Common myeloid progenitor, CD34-positive (primary cell): ENCODE measurements at regions not wholly inside any gene's neighbourhood (a gene's known extent, or its start where the extent isn't known, plus 50 kb on each side); places are given as distances from the start of the nearest gene placed in this dataset.

Experiments used
- CTCF ChIA-PET: fragments of 350-600 bp; sonication (Branson Sonifier 250); formaldehyde crosslinking; loops from one replicate; lab custom pipeline; 2021; ENCODE audit warnings: antibody characterized with exemption; lab: Charles Lee
- POLR2A ChIA-PET: fragments of 350-600 bp; sonication (Branson Sonifier 250); formaldehyde crosslinking; loops from one replicate; lab custom pipeline; 2021; ENCODE audit warnings: antibody characterized with exemption; lab: Charles Lee
- DNase-seq, 3 donors: peaks; one replicate each; pipeline versions ENCODE4 v3.0.0 to v3.0.0-alpha.2; 2013
- H3K27ac ChIP-seq, 2 experiments: 1 replicate in 1 of 2; 2 replicates in 1 of 2; pipeline ENCODE4 v1.7.0; 2013; ENCODE audit warnings: inconsistent platforms in 2 of 2, low read length in 2 of 2, mild to moderate bottlenecking in 2 of 2, low read depth in 1 of 2, moderate library complexity in 1 of 2; ENCODE audit not compliant: severe bottlenecking in 2 of 2, insufficient read depth in 1 of 2, poor library complexity in 1 of 2
- H3K27me3 ChIP-seq, 5 experiments: replicated peaks in 2 of 5; 1 replicate in 3 of 5; 2 replicates in 2 of 5; pipeline versions ENCODE4 v1.6.1 to v1.7.0; 2013; ENCODE audit warnings: low read length in 4 of 5, mild to moderate bottlenecking in 2 of 5, moderate library complexity in 2 of 5, inconsistent platforms in 1 of 5; ENCODE audit not compliant: insufficient read depth in 5 of 5, control insufficient read depth in 4 of 5
- H3K36me3 ChIP-seq, 4 experiments: 1 replicate in 2 of 4; 2 replicates in 2 of 4; pipeline versions ENCODE4 v1.6.1 to v1.7.0; 2013; ENCODE audit warnings: low read length in 3 of 4, control low read depth in 1 of 4, mild to moderate bottlenecking in 1 of 4; ENCODE audit not compliant: control insufficient read depth in 4 of 4, insufficient read depth in 4 of 4
- H3K4me1 ChIP-seq, 4 experiments: 1 replicate in 3 of 4; 2 replicates in 1 of 4; pipeline versions ENCODE4 v1.6.1 to v1.7.1; 2013; ENCODE audit warnings: low read length in 3 of 4, mild to moderate bottlenecking in 3 of 4, control low read depth in 1 of 4, inconsistent platforms in 1 of 4, moderate library complexity in 1 of 4; ENCODE audit not compliant: control insufficient read depth in 4 of 4, insufficient read depth in 4 of 4; ENCODE audit errors: control extremely low read depth in 1 of 4
- H3K4me3 ChIP-seq, 7 experiments: 1 replicate in 4 of 7; 2 replicates in 3 of 7; pipeline versions ENCODE4 v1.5.1 to v1.7.0; 2013; ENCODE audit warnings: mild to moderate bottlenecking in 7 of 7, low read length in 6 of 7, moderate library complexity in 6 of 7, inconsistent platforms in 2 of 7, low read depth in 2 of 7, control low read depth in 1 of 7; ENCODE audit not compliant: insufficient read depth in 4 of 7, control insufficient read depth in 1 of 7; ENCODE audit errors: extremely low read depth in 1 of 7
- H3K9me3 ChIP-seq, 5 experiments: 1 replicate in 4 of 5; 2 replicates in 1 of 5; pipeline versions ENCODE4 v1.6.1 to v1.7.1; 2013; ENCODE audit warnings: low read length in 4 of 5, mild to moderate bottlenecking in 2 of 5, inconsistent platforms in 1 of 5, low read depth in 1 of 5, moderate library complexity in 1 of 5; ENCODE audit not compliant: control insufficient read depth in 4 of 5, insufficient read depth in 2 of 5; ENCODE audit errors: control extremely low read depth in 1 of 5
- WGBS: methylation state at CpG from one replicate; pipeline ENCODE4 v1.1.5; 2013; ENCODE audit not compliant: insufficient coverage; 5-methylcytosine and 5-hydroxymethylcytosine counted together

GRCh38 chr18:28409811-28410210 is 232.9 kb upstream of the CDH2 start:
- H3K27ac ChIP-seq: no peak overlapping the region
- DNase-seq: no peak
- WGBS: no CpG with 5 or more reads among the region's 1 CpG
- H3K4me3 ChIP-seq: no peak overlapping the region
- ChIA-PET POLR2A (no interaction called here), CTCF (no interaction called here)
- H3K9me3 ChIP-seq: no peaks in the 10 kb centered on the region
- no peaks in the 10 kb centered on the region for H3K4me1 ChIP-seq
- H3K36me3 ChIP-seq: no peaks in the 10 kb centered on the region
- no peaks in the 10 kb centered on the region for H3K27me3 ChIP-seq

- no peak overlapping the region for H3K4me3 ChIP-seq
- POLR2A ChIA-PET: no interaction called here
- CTCF ChIA-PET: no interaction called here
- WGBS: 92% methylated on average over 2 of the region's 2 CpGs
- H3K4me1 ChIP-seq: no peaks in the 10 kb centered on the region
- H3K9me3 ChIP-seq: no peaks in the 10 kb centered on the region
- H3K27ac ChIP-seq: no peak overlapping the region
- no peaks in the 10 kb centered on the region for H3K36me3 ChIP-seq
- H3K27me3 ChIP-seq: no peaks in the 10 kb centered on the region
- no peak for DNase-seq
These were observed 231.6 kb upstream of the CDH2 start for GRCh38 chr18:28408528-28408927.

- no peaks in the 10 kb centered on the region for H3K36me3 ChIP-seq
- CTCF ChIA-PET: no interaction called here
- H3K27ac ChIP-seq: no peak overlapping the region
- WGBS: 100% methylated on average over 1 of the region's 1 CpG
- DNase-seq: no peak
- H3K9me3 ChIP-seq: no peaks in the 10 kb centered on the region
- no peaks in the 10 kb centered on the region for H3K27me3 ChIP-seq
- no peaks in the 10 kb centered on the region for H3K4me1 ChIP-seq
- H3K4me3 ChIP-seq: no peak overlapping the region
- POLR2A ChIA-PET: no interaction called here
These were observed 230.8 kb upstream of the CDH2 start for GRCh38 chr18:28407681-28408080.

GRCh38 chr18:28406533-28406932 is 229.6 kb upstream of the CDH2 start:
- Histone ChIP-seq H3K36me3 (no peaks in the 10 kb centered on the region), H3K4me3 (no peak overlapping the region), H3K27ac (no peak overlapping the region), H3K27me3 (no peaks in the 10 kb centered on the region), H3K4me1 (no peaks in the 10 kb centered on the region), H3K9me3 (no peaks in the 10 kb centered on the region)
- no peak for DNase-seq
- ChIA-PET CTCF (interaction anchor here (0.5 to 1.2 kb wide), 2 partner anchors 16 to 116 kb away, joined by 3 read pairs; no protein-coding TSS in a partner anchor), POLR2A (no interaction called here)
- no CpG with 5 or more reads among the region's 3 CpGs for WGBS

GRCh38 chr18:28404694-28405093 is 227.8 kb upstream of the CDH2 start:
- Histone ChIP-seq H3K27me3 (no peaks in the 10 kb centered on the region), H3K36me3 (no peaks in the 10 kb centered on the region), H3K27ac (no peak overlapping the region), H3K9me3 (no peaks in the 10 kb centered on the region), H3K4me3 (no peak overlapping the region), H3K4me1 (no peaks in the 10 kb centered on the region)
- DNase-seq: no peak
- POLR2A ChIA-PET: no interaction called here
- CTCF ChIA-PET: no interaction called here
- WGBS: 100% methylated on average over 1 of the region's 1 CpG

GRCh38 chr18:28399781-28400362 is 222.9 kb upstream of the CDH2 start:
- Histone ChIP-seq H3K27me3 (no peaks in the 10 kb centered on the region), H3K4me1 (no peaks in the 10 kb centered on the region), H3K27ac (no peak overlapping the region), H3K4me3 (no peak overlapping the region), H3K9me3 (no peaks in the 10 kb centered on the region), H3K36me3 (no peaks in the 10 kb centered on the region)
- ChIA-PET POLR2A (no interaction called here), CTCF (no interaction called here)
- no peak for DNase-seq
- 96% methylated on average over 3 of the region's 5 CpGs for WGBS

- DNase-seq: no peak
- ChIA-PET CTCF (no interaction called here), POLR2A (no interaction called here)
- H3K9me3 ChIP-seq: no peaks in the 10 kb centered on the region
- WGBS: no CpG with 5 or more reads among the region's 1 CpG
- H3K27me3 ChIP-seq: no peaks in the 10 kb centered on the region
- H3K4me3 ChIP-seq: no peak overlapping the region
- no peak overlapping the region for H3K27ac ChIP-seq
- no peaks in the 10 kb centered on the region for H3K4me1 ChIP-seq
- H3K36me3 ChIP-seq: no peaks in the 10 kb centered on the region
These were observed 221.5 kb upstream of the CDH2 start for GRCh38 chr18:28398471-28398870.
